GM06990 (cell line): ENCODE measurements at regions not wholly inside any gene's neighbourhood (a gene's known extent, or its start where the extent isn't known, plus 50 kb on each side); places are given as distances from the start of the nearest gene placed in this dataset.

Source experiments
- DNase-seq: peaks from one replicate; pipeline ENCODE4 v3.0.0-alpha.2; 2011; ENCODE audit not compliant: insufficient read length; ENCODE audit errors: extremely low read depth
- H3K27me3 ChIP-seq: replicated peaks from 2 replicates; pipeline ENCODE4 v1.6.0; 2011; ENCODE audit warnings: low read length; ENCODE audit not compliant: control insufficient read depth, insufficient read depth
- H3K36me3 ChIP-seq: 2 replicates; pipeline ENCODE4 v1.5.1; 2011; ENCODE audit warnings: low read length; ENCODE audit not compliant: control insufficient read depth, insufficient read depth
- H3K4me3 ChIP-seq: replicated peaks from 2 replicates; pipeline ENCODE4 v1.5.1; 2011; ENCODE audit warnings: low read depth, mild to moderate bottlenecking, control low read depth, low read length
- CTCF ChIP-seq: IDR thresholded peaks from 2 replicates; pipeline ENCODE4 v1.5.1; 2011; ENCODE audit warnings: low read length, control low read depth, mild to moderate bottlenecking, inconsistent platforms; ENCODE audit not compliant: insufficient read depth, poor library complexity, severe bottlenecking

- no peaks in the 10 kb centered on the region for H3K27me3 ChIP-seq
- H3K36me3 ChIP-seq: no peaks in the 10 kb centered on the region
- no peak overlapping the region for H3K4me3 ChIP-seq
- peak; percentile 69 for DNase-seq
- TF ChIP-seq CTCF: no peak
Measured at GRCh38 chr2:12507295-12507694, 209.4 kb upstream of the TRIB2 start.

- H3K27me3 ChIP-seq: no peaks in the 10 kb centered on the region
- TF ChIP-seq CTCF: no peak
- DNase-seq: no peak
- no peak overlapping the region for H3K4me3 ChIP-seq
- no peaks in the 10 kb centered on the region for H3K36me3 ChIP-seq
Measured at GRCh38 chr2:12510070-12510469, 206.7 kb upstream of the TRIB2 start.

- Histone ChIP-seq H3K4me3 (no peak overlapping the region), H3K36me3 (no peaks in the 10 kb centered on the region), H3K27me3 (no peaks in the 10 kb centered on the region)
- DNase-seq: no peak
- no peak for TF ChIP-seq CTCF
Measured at GRCh38 chr2:12513339-12513738, 203.4 kb upstream of the TRIB2 start.

GRCh38 chr2:12514168-12514567 lies 202.6 kb upstream of the TRIB2 start:
- DNase-seq: no peak
- no peak for TF ChIP-seq CTCF
- H3K4me3 ChIP-seq: no peak overlapping the region
- H3K36me3 ChIP-seq: no peaks in the 10 kb centered on the region
- H3K27me3 ChIP-seq: no peaks in the 10 kb centered on the region

- no peak overlapping the region for H3K4me3 ChIP-seq
- no peaks in the 10 kb centered on the region for H3K27me3 ChIP-seq
- no peak for DNase-seq
- H3K36me3 ChIP-seq: no peaks in the 10 kb centered on the region
- no peak for TF ChIP-seq CTCF
Measured at GRCh38 chr2:12514631-12515437, 201.9 kb upstream of the TRIB2 start.
